SK-N-SH (cell line): ENCODE measurements at regions not wholly inside any gene's neighbourhood (a gene's known extent, or its start where the extent isn't known, plus 50 kb on each side); places are given as distances from the start of the nearest gene placed in this dataset.

Source experiments
- CTCF ChIA-PET: fragments of 300-600, 350-600 bp; formaldehyde crosslinking; extraction: SDS; loops from one replicate; lab custom pipeline; 2021; lab: Yijun Ruan, JAX
- POLR2A ChIA-PET: fragments of 350-600 bp; sonication (Branson Sonifier 250); formaldehyde crosslinking; extraction: SDS; loops from one replicate; lab custom pipeline; 2020; ENCODE audit warnings: antibody characterized with exemption, inconsistent platforms; lab: Yijun Ruan, JAX
- DNase-seq: peaks from one replicate; pipeline ENCODE4 v3.0.0; 2012
- H2AFZ ChIP-seq: fragments of 200-600 bp; sonication (generic); 2 replicates; pipeline ENCODE4 v1.8.1; 2016; ENCODE audit warnings: antibody characterized with exemption, mild to moderate bottlenecking, low read depth
- H3F3A ChIP-seq: fragments of 200-600 bp; sonication (generic); replicated peaks from 2 replicates; pipeline ENCODE3; 2016; ENCODE audit warnings: antibody characterized with exemption, mild to moderate bottlenecking; ENCODE audit not compliant: insufficient read depth
- H3K27ac ChIP-seq, 2 experiments: fragments of 200-500 bp in 1 of 2; fragments of 200-600 bp in 1 of 2; sonication (Bioruptor generic) in 1 of 2; sonication (generic), shearing (Covaris generic) in 1 of 2; 2 replicates each; pipeline versions ENCODE4 v1.5.1 to v1.6.1; 2014 to 2016; ENCODE audit warnings: low read depth in 2 of 2, inconsistent platforms in 1 of 2, low read length in 1 of 2, mild to moderate bottlenecking in 1 of 2, mixed read lengths in 1 of 2
- H3K27me3 ChIP-seq: fragments of 200-600 bp; sonication (generic), shearing (Covaris generic); 2 replicates; pipeline ENCODE4 v1.6.1; 2016; ENCODE audit warnings: mixed run types; ENCODE audit not compliant: insufficient read depth
- H3K36me3 ChIP-seq, 2 experiments: fragments of 200-500 bp in 1 of 2; fragments of 200-600 bp in 1 of 2; sonication (Bioruptor generic) in 1 of 2; sonication (generic) in 1 of 2; replicated peaks in 1 of 2; 2 replicates each; pipeline versions ENCODE3 to v1.5.1; 2014 to 2016; ENCODE audit warnings: low read length in 1 of 2, mild to moderate bottlenecking in 1 of 2; ENCODE audit not compliant: insufficient read depth in 2 of 2, control insufficient read depth in 1 of 2
- H3K4me1 ChIP-seq, 2 experiments: fragments of 200-500 bp in 1 of 2; fragments of 200-600 bp in 1 of 2; sonication (Bioruptor generic) in 1 of 2; sonication (generic), shearing (Covaris generic) in 1 of 2; 2 replicates each; pipeline versions ENCODE4 v1.5.1 to v1.6.1; 2014 to 2016; ENCODE audit warnings: low read depth in 1 of 2, low read length in 1 of 2, mixed run types in 1 of 2; ENCODE audit not compliant: insufficient read depth in 2 of 2, control insufficient read depth in 1 of 2
- H3K4me2 ChIP-seq: fragments of 200-600 bp; sonication (generic), shearing (Covaris generic); 2 replicates; pipeline ENCODE4 v1.6.1; 2017; ENCODE audit warnings: mixed run types
- H3K4me3 ChIP-seq, 2 experiments: fragments of 200-500 bp in 1 of 2; fragments of 200-600 bp in 1 of 2; sonication (Bioruptor generic) in 1 of 2; sonication (generic), shearing (Covaris generic) in 1 of 2; 2 replicates each; pipeline versions ENCODE4 v1.5.1 to v1.8.1; 2014 to 2016; ENCODE audit warnings: low read depth in 2 of 2, inconsistent platforms in 1 of 2, low read length in 1 of 2, mild to moderate bottlenecking in 1 of 2, mixed read lengths in 1 of 2, moderate library complexity in 1 of 2
- H3K79me2 ChIP-seq: fragments of 200-600 bp; sonication (generic); 2 replicates; pipeline ENCODE4 v1.8.1; 2017; ENCODE audit warnings: mild to moderate bottlenecking; ENCODE audit not compliant: insufficient read depth
- H3K9ac ChIP-seq: fragments of 200-600 bp; sonication (generic); 2 replicates; pipeline ENCODE4 v1.6.1; 2017; ENCODE audit warnings: mixed run types
- H3K9me2 ChIP-seq: fragments of 200-600 bp; sonication (generic); 2 replicates; pipeline ENCODE4 v1.6.1; 2017; ENCODE audit warnings: mixed run types
- H3K9me3 ChIP-seq: fragments of 200-600 bp; sonication (generic); 2 replicates; pipeline ENCODE4 v1.6.1; 2017; ENCODE audit warnings: mixed run types, mild to moderate bottlenecking, moderate library complexity
- H4K20me1 ChIP-seq: fragments of 200-600 bp; sonication (generic); 2 replicates; pipeline ENCODE4 v1.6.1; 2017; ENCODE audit warnings: mild to moderate bottlenecking, mixed run types; ENCODE audit not compliant: insufficient read depth
- CHD2 ChIP-seq: fragments of 150-350 bp; IDR thresholded peaks from 2 replicates; pipeline ENCODE4 v1.6.1; 2018; ENCODE audit warnings: low read length; ENCODE audit not compliant: partially characterized antibody
- CTCF ChIP-seq: fragments of 200-600 bp; sonication (generic); IDR thresholded peaks from 2 replicates; pipeline ENCODE4 v1.6.1; 2017; ENCODE audit warnings: antibody characterized with exemption, mild to moderate bottlenecking, moderate library complexity
- ELF1 ChIP-seq: IDR thresholded peaks from 2 replicates; pipeline ENCODE4 v1.4.0; 2012
- EP300 ChIP-seq, 2 experiments: IDR thresholded peaks; 2 replicates each; pipeline versions ENCODE4 v1.4.0 to v1.6.1; 2012; ENCODE audit warnings: borderline replicate concordance in 1 of 2, low read depth in 1 of 2, low read length in 1 of 2
- EZH2phosphoT487 ChIP-seq: fragments of 200-600 bp; sonication (generic); IDR thresholded peaks from 2 replicates; pipeline ENCODE4 v1.6.1; 2017; ENCODE audit warnings: low read depth, mixed run types, mild to moderate bottlenecking, antibody characterized with exemption, moderate library complexity, borderline replicate concordance
- FOXJ3 ChIP-seq: sonication (generic); formaldehyde crosslinking; IDR thresholded peaks from 2 replicates; pipeline ENCODE4 v1.5.1; 2020; ENCODE audit warnings: mild to moderate bottlenecking, missing genetic modification reagents
- FOXM1 ChIP-seq: IDR thresholded peaks from 2 replicates; pipeline ENCODE4 v1.4.0; 2012; ENCODE audit warnings: low read depth, mild to moderate bottlenecking
- MEF2A ChIP-seq: IDR thresholded peaks from 2 replicates; pipeline ENCODE4 v1.4.0; 2012; ENCODE audit warnings: low read depth, borderline replicate concordance
- NFIC ChIP-seq: IDR thresholded peaks from 2 replicates; pipeline ENCODE4 v1.4.0; 2012; ENCODE audit warnings: borderline replicate concordance
- RAD21 ChIP-seq: IDR thresholded peaks from 2 replicates; pipeline ENCODE4 v1.6.1; 2012; ENCODE audit warnings: mild to moderate bottlenecking, low read length
- REST ChIP-seq: IDR thresholded peaks from 2 replicates; pipeline ENCODE4 v1.6.1; 2012; ENCODE audit warnings: mild to moderate bottlenecking, low read depth, low read length, moderate library complexity
- SIN3A ChIP-seq: IDR thresholded peaks from 2 replicates; pipeline ENCODE4 v1.6.1; 2012; ENCODE audit warnings: low read depth, mild to moderate bottlenecking, low read length, moderate library complexity, borderline replicate concordance
- SMC3 ChIP-seq: IDR thresholded peaks from 2 replicates; pipeline ENCODE4 v1.6.1; 2012; ENCODE audit warnings: low read depth, low read length, improper control_type of control experiment
- TCF12 ChIP-seq: IDR thresholded peaks from 2 replicates; pipeline ENCODE4 v1.4.0; 2012
- TEAD4 ChIP-seq: IDR thresholded peaks from 2 replicates; pipeline ENCODE4 v1.4.0; 2012; ENCODE audit warnings: mild to moderate bottlenecking, borderline replicate concordance; ENCODE audit not compliant: insufficient read depth
- YY1 ChIP-seq: IDR thresholded peaks from 2 replicates; pipeline ENCODE4 v1.4.0; 2012; ENCODE audit warnings: low read depth, mild to moderate bottlenecking
- WGBS: methylation state at CpG from one replicate; pipeline ENCODE4 v1.1.6; 2017; ENCODE audit warnings: low lambda C conversion rate; 5-methylcytosine and 5-hydroxymethylcytosine counted together
- TF ChIP-seq, protein P1 (sequence below): fragments of 150-350 bp; IDR thresholded peaks from 2 replicates; pipeline ENCODE4 v1.6.1; 2016; ENCODE audit warnings: mild to moderate bottlenecking, low read depth, low read length
- TF ChIP-seq, protein P2 (sequence below): IDR thresholded peaks from 2 replicates; pipeline ENCODE4; 2012
- TF ChIP-seq, protein P3 (sequence below): fragments of 150-350 bp; IDR thresholded peaks from 2 replicates; pipeline ENCODE4 v1.6.1; 2017; ENCODE audit warnings: antibody characterized with exemption, low read length, low read depth, borderline replicate concordance

- Histone ChIP-seq H3K36me3 (no peaks in the 10 kb centered on the region), H3K9me2 (peaks cover 4% of the 10 kb centered on the region; the same call in 1 of the 2 replicates), H3F3A (no peaks in the 10 kb centered on the region), H3K9ac (no peak overlapping the region), H3K4me3 (no peak overlapping the region), H3K27me3 (no peaks in the 10 kb centered on the region), H3K27ac (no peak overlapping the region), H3K9me3 (no peaks in the 10 kb centered on the region), H2AFZ (no peak overlapping the region), H3K79me2 (no peaks in the 10 kb centered on the region), H3K4me2 (no peak overlapping the region), H3K4me1 (no peaks in the 10 kb centered on the region), H4K20me1 (no peaks in the 10 kb centered on the region)
- no peak for DNase-seq
- ChIA-PET CTCF (no interaction called here), POLR2A (no interaction called here)
- 57% methylated on average over 1 of the region's 1 CpG for WGBS
- TF ChIP-seq MEF2A (no peak), CTCF (no peak), EZH2phosphoT487 (no peak), ELF1 (no peak), CHD2 (no peak), TCF12 (no peak), NFIC (no peak), SMC3 (no peak), EP300 (IDR thresholded peaks at IDR 0.05; ENCODE audit: borderline replicate concordance in 1 of 2, low read depth in 1 of 2, low read length in 1 of 2) (no peak), FOXJ3 (CRISPR knock-in tag) (no peak), YY1 (no peak), SIN3A (no peak), FOXM1 (no peak), REST (no peak), RAD21 (no peak), TEAD4 (no peak)
- TF ChIP-seq, protein P1, sequence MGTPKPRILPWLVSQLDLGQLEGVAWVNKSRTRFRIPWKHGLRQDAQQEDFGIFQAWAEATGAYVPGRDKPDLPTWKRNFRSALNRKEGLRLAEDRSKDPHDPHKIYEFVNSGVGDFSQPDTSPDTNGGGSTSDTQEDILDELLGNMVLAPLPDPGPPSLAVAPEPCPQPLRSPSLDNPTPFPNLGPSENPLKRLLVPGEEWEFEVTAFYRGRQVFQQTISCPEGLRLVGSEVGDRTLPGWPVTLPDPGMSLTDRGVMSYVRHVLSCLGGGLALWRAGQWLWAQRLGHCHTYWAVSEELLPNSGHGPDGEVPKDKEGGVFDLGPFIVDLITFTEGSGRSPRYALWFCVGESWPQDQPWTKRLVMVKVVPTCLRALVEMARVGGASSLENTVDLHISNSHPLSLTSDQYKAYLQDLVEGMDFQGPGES = no peak
- TF ChIP-seq, protein P2, sequence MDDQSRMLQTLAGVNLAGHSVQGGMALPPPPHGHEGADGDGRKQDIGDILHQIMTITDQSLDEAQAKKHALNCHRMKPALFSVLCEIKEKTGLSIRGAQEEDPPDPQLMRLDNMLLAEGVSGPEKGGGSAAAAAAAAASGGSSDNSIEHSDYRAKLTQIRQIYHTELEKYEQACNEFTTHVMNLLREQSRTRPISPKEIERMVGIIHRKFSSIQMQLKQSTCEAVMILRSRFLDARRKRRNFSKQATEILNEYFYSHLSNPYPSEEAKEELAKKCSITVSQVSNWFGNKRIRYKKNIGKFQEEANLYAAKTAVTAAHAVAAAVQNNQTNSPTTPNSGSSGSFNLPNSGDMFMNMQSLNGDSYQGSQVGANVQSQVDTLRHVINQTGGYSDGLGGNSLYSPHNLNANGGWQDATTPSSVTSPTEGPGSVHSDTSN = no peak
- TF ChIP-seq, protein P3, sequence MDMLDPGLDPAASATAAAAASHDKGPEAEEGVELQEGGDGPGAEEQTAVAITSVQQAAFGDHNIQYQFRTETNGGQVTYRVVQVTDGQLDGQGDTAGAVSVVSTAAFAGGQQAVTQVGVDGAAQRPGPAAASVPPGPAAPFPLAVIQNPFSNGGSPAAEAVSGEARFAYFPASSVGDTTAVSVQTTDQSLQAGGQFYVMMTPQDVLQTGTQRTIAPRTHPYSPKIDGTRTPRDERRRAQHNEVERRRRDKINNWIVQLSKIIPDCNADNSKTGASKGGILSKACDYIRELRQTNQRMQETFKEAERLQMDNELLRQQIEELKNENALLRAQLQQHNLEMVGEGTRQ = no peak
Observed at GRCh38 chr9:29730163-29730562, 2156.9 kb upstream of the C9orf72 start.
